HepG2 (cell line): ENCODE measurements at regions not wholly inside any gene's neighbourhood (a gene's known extent, or its start where the extent isn't known, plus 50 kb on each side); places are given as distances from the start of the nearest gene placed in this dataset.

Source experiments
- ATAC-seq: fragments of 200-7000 bp; cut with Tn5 transposase; 3 replicates; pipeline ENCODE4 v1.9.1; 2020; ENCODE audit warnings: mild to moderate bottlenecking, moderate library complexity
- BruUV-seq: library from RNA; stranded (reverse); fragments of 400-500 nt; replicated peaks from 2 replicates; lab custom pipeline; 2021; lab: Mats Ljungman, UMichigan
- CTCF ChIA-PET: fragments of 300-600 bp; formaldehyde crosslinking; extraction: SDS; loops from one replicate; lab custom pipeline; 2021; ENCODE audit warnings: low total read pairs, inconsistent platforms, low intra/inter-chr PET ratio; lab: Yijun Ruan, JAX
- POLR2A ChIA-PET: fragments of 350-600 bp; sonication (Branson Sonifier 250); formaldehyde crosslinking; loops from one replicate; lab custom pipeline; 2020; ENCODE audit warnings: antibody characterized with exemption, inconsistent platforms; lab: Yijun Ruan, JAX
- DNase-seq: peaks from one replicate; pipeline ENCODE4 v3.0.0-alpha.2; 2015; ENCODE audit warnings: low spot score
- FAIRE-seq: peaks from 3 replicates; lab custom pipeline; 2011; peaks lifted over from hg19 to GRCh38; lab: Jason Lieb, UNC
- H2AFZ ChIP-seq: one replicate; pipeline ENCODE4 v1.6.1; 2011; ENCODE audit warnings: low read length, inconsistent platforms
- H3K27ac ChIP-seq: fragments of 300-600 bp; 3 replicates; pipeline ENCODE4 v1.8.0; 2011; ENCODE audit warnings: mixed run types, mild to moderate bottlenecking, mixed read lengths, low read length, inconsistent platforms; ENCODE audit not compliant: insufficient read depth; ENCODE audit errors: extremely low read length
- H3K27me3 ChIP-seq, 2 experiments: fragments of 200-600 bp in 1 of 2; 2 replicates in 1 of 2; 3 replicates in 1 of 2; pipeline versions ENCODE4 v1.6.0 to v1.8.0; 2011; ENCODE audit warnings: low read length in 2 of 2, mild to moderate bottlenecking in 2 of 2, moderate library complexity in 2 of 2, inconsistent platforms in 1 of 2; ENCODE audit not compliant: insufficient read depth in 2 of 2, control insufficient read depth in 1 of 2
- H3K36me3 ChIP-seq, 2 experiments: fragments of 200-600 bp in 1 of 2; replicated peaks in 1 of 2; 2 replicates in 1 of 2; 3 replicates in 1 of 2; pipeline versions ENCODE4 v1.5.1 to v1.8.0; 2011; ENCODE audit warnings: low read length in 2 of 2, inconsistent platforms in 1 of 2; ENCODE audit not compliant: insufficient read depth in 2 of 2, control insufficient read depth in 1 of 2
- H3K4me1 ChIP-seq: 2 replicates; pipeline ENCODE4 v1.5.1; 2012; ENCODE audit warnings: low read length, inconsistent platforms; ENCODE audit not compliant: insufficient read depth
- H3K4me2 ChIP-seq: 2 replicates; pipeline ENCODE4 v1.6.0; 2011; ENCODE audit warnings: low read depth, low read length, inconsistent platforms
- H3K4me3 ChIP-seq, 3 experiments: fragments of 200-600 bp in 1 of 3; sonication (generic), shearing (Covaris generic) in 1 of 3; replicated peaks in 1 of 3; 2 replicates each; pipeline ENCODE4 v1.5.1; 2011 to 2016; ENCODE audit warnings: low read length in 3 of 3, inconsistent platforms in 2 of 3, low read depth in 2 of 3, mild to moderate bottlenecking in 2 of 3, control low read depth in 1 of 3, mixed read lengths in 1 of 3; ENCODE audit not compliant: insufficient read depth in 1 of 3
- H3K79me2 ChIP-seq: one replicate; pipeline ENCODE4 v1.6.1; 2011; ENCODE audit warnings: low read length, inconsistent platforms; ENCODE audit not compliant: insufficient read depth
- H3K9ac ChIP-seq: 2 replicates; pipeline ENCODE4 v1.6.0; 2011; ENCODE audit warnings: mild to moderate bottlenecking, low read depth, low read length, inconsistent platforms; ENCODE audit not compliant: insufficient read depth
- H3K9me3 ChIP-seq: 2 replicates; pipeline ENCODE4 v1.5.1; 2012; ENCODE audit warnings: mild to moderate bottlenecking, low read length
- H4K20me1 ChIP-seq: 2 replicates; pipeline ENCODE4 v1.6.0; 2011; ENCODE audit warnings: inconsistent platforms, mild to moderate bottlenecking, low read length, moderate library complexity; ENCODE audit not compliant: insufficient read depth
- CENPT ChIP-seq: sonication (generic); formaldehyde crosslinking; IDR thresholded peaks from 2 replicates; pipeline ENCODE4 v1.8.0; 2022; ENCODE audit warnings: low read depth, mild to moderate bottlenecking, moderate library complexity, missing genetic modification reagents
- CHD4 ChIP-seq: fragments of 200-600 bp; sonication (generic); IDR thresholded peaks from 2 replicates; pipeline ENCODE4 v1.7.0; 2017; ENCODE audit warnings: mild to moderate bottlenecking, low read length, borderline replicate concordance
- KIAA2018 ChIP-seq: sonication (generic); formaldehyde crosslinking; IDR thresholded peaks from 2 replicates; pipeline ENCODE4 v1.5.0; 2020; ENCODE audit warnings: mild to moderate bottlenecking, missing genetic modification reagents, borderline replicate concordance
- KLF13 ChIP-seq: sonication (generic); formaldehyde crosslinking; IDR thresholded peaks from 2 replicates; pipeline ENCODE4 v1.4.0; 2020; ENCODE audit warnings: mild to moderate bottlenecking, missing genetic modification reagents
- MEIS2 ChIP-seq: sonication (generic); formaldehyde crosslinking; IDR thresholded peaks from 2 replicates; pipeline ENCODE4 v1.9.0; 2021; ENCODE audit warnings: mild to moderate bottlenecking, missing genetic modification reagents
- MYC ChIP-seq: sonication (generic); formaldehyde crosslinking; IDR thresholded peaks from 2 replicates; pipeline ENCODE4 v1.9.0; 2021; ENCODE audit warnings: missing genetic modification reagents, borderline replicate concordance
- USF2 ChIP-seq, 2 experiments: sonication (generic) in 1 of 2; formaldehyde crosslinking in 1 of 2; IDR thresholded peaks; 2 replicates each; pipeline versions ENCODE4 v1.5.1 to v1.6.1; 2011 to 2020; ENCODE audit warnings: borderline replicate concordance in 1 of 2, low read depth in 1 of 2, low read length in 1 of 2, mild to moderate bottlenecking in 1 of 2, missing genetic modification reagents in 1 of 2, moderate library complexity in 1 of 2
- ZNF20 ChIP-seq: sonication (generic); formaldehyde crosslinking; IDR thresholded peaks from 2 replicates; pipeline ENCODE4 v1.4.0; 2020; ENCODE audit warnings: mild to moderate bottlenecking, moderate library complexity, missing genetic modification reagents
- ZNF280B ChIP-seq: sonication (generic); formaldehyde crosslinking; IDR thresholded peaks from 2 replicates; pipeline ENCODE4 v1.5.0; 2020; ENCODE audit warnings: missing genetic modification reagents, mild to moderate bottlenecking, borderline replicate concordance
- WGBS: methylation state at CpG from one replicate; pipeline ENCODE4 v1.1.6; 2017; ENCODE audit warnings: low lambda C conversion rate; 5-methylcytosine and 5-hydroxymethylcytosine counted together
- in situ Hi-C: cut with HindIII; loops from 2 replicates; pipeline ENCODE4 v1.10.0; 2017; ENCODE audit warnings: low pct_unique_long_range_greater_than_20kb; ENCODE audit not compliant: extremely low pct_ligation_motif_present
- intact Hi-C: fragments of 100-400 bp; cut with micrococcal nuclease; formaldehyde crosslinking; loops from one replicate; pipeline ENCODE4 v1.10.0; 2022; ENCODE audit not compliant: unreplicated experiment

GRCh38 chr7:131955679-131956078 lies 399.3 kb upstream of the PODXL start (continued):
- no peak for TF ChIP-seq KIAA2018 (CRISPR knock-in tag)
- TF ChIP-seq, all 625 proteins: peak for 0

GRCh38 chr7:131953184-131953583 lies 396.8 kb upstream of the PODXL start:
- no peaks in the 10 kb centered on the region for H4K20me1 ChIP-seq
- ChIA-PET POLR2A (no interaction called here), CTCF (no interaction called here)
- no peaks in the 10 kb centered on the region for H3K36me3 ChIP-seq
- no peak for DNase-seq
- H3K79me2 ChIP-seq: no peaks in the 10 kb centered on the region
- no peak overlapping the region for H3K27ac ChIP-seq
- H3K9ac ChIP-seq: no peak overlapping the region
- H2AFZ ChIP-seq: no peak overlapping the region
- no peaks in the 10 kb centered on the region for H3K9me3 ChIP-seq
- H3K4me1 ChIP-seq: peaks cover 16% of the 10 kb centered on the region
- no peak for FAIRE-seq
- 41% methylated on average over 3 of the region's 3 CpGs for WGBS
- no peak overlapping the region for H3K4me3 ChIP-seq
- no peak overlapping the region for H3K4me2 ChIP-seq
- ATAC-seq: no peak
- no TSS peak for BruUV-seq
- in situ Hi-C loops (no loop called here), intact Hi-C loops (no loop called here)
- peaks cover 2 to 5% of the 10 kb centered on the region in 2 experiments; a peak in 2 of 5 replicates for H3K27me3 ChIP-seq
- no peak for TF ChIP-seq USF2 (IDR thresholded peaks at IDR 0.05; ENCODE audit: low read depth, low read length)
- TF ChIP-seq USF2 (CRISPR knock-in tag; IDR thresholded peaks at IDR 0.05; ENCODE audit: borderline replicate concordance): no peak
- TF ChIP-seq MYC: no peak
- TF ChIP-seq MEIS2: no peak
- no peak for TF ChIP-seq CHD4
- TF ChIP-seq ZNF20 (CRISPR knock-in tag): no peak
- no peak for TF ChIP-seq ZNF280B
- TF ChIP-seq KLF13: no peak
- TF ChIP-seq CENPT (CRISPR knock-in tag): no peak
